Lower leg skin (tissue), 3 donors: ENCODE measurements at regions not wholly inside any gene's neighbourhood (a gene's known extent, or its start where the extent isn't known, plus 50 kb on each side); places are given as distances from the start of the nearest gene placed in this dataset.

Experiments used
- CTCF ChIP-seq, 3 donors: fragments of 450-650 bp; IDR thresholded peaks; one replicate each; pipeline ENCODE4 v1.5.1; 2016; ENCODE audit warnings: antibody characterized with exemption in 3 of 3, mild to moderate bottlenecking in 3 of 3, moderate library complexity in 2 of 3
- POLR2A ChIP-seq, 2 donors: fragments of 450-650 bp; IDR thresholded peaks; one replicate each; pipeline ENCODE4 v1.6.1; 2016 to 2017; ENCODE audit warnings: antibody characterized with exemption in 2 of 2, mild to moderate bottlenecking in 1 of 2, moderate library complexity in 1 of 2

DNA sequence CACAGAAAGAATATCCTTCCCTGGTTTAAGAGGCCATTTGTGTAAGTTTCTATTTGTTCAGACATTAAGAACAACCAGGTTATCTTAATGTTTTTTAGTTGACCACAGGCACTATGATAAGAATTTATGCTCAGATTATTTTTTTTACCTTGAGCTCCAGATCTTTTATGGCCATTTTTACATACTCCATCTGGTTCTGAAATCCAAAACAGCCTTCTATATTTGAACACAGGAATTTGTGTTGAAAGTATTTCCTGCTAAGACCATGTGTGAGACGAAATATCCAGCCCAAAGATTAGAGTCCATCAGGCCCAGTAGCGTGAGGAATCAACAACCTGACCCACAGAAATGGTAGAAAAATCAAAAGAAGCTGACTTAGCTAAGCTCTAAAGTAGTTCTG is 569.9 kb upstream of the FAT3 start:
- TF ChIP-seq CTCF (IDR thresholded peaks at IDR 0.05) (no peak), POLR2A (IDR thresholded peaks at IDR 0.05) (no peak)
